Activated CD4-positive, alpha-beta T cell treated with anti-CD3 and anti-CD28 coated beads, Interleukin-2, Interleukin-4, amounts not matched to agents 100 ng/mL and 50 ng/mL, durations not matched to agents 16 hours and 8 hours (primary cell): ENCODE measurements at regions not wholly inside any gene's neighbourhood (a gene's known extent, or its start where the extent isn't known, plus 50 kb on each side); places are given as distances from the start of the nearest gene placed in this dataset.

ENCODE experiments used
- DNase-seq: peaks from one replicate; pipeline ENCODE4 v3.0.0-alpha.2; 2020; ENCODE audit warnings: low spot score

GRCh38 chr22:48254311-48254873, 1491.9 kb downstream of the TBC1D22A start:
- DNase-seq: no peak

- no peak for DNase-seq
Observed at GRCh38 chr22:48253573-48253972, 1491.1 kb downstream of the TBC1D22A start.

- DNase-seq: no peak
Observed at GRCh38 chr22:48253136-48253535, 1490.7 kb downstream of the TBC1D22A start.

GRCh38 chr22:48251629-48252028, 1489.2 kb downstream of the TBC1D22A start:
- no peak for DNase-seq

GRCh38 chr22:48250937-48251530, 1488.6 kb downstream of the TBC1D22A start:
- DNase-seq: no peak

- DNase-seq: no peak
Observed at GRCh38 chr22:48250286-48250895, 1487.9 kb downstream of the TBC1D22A start.

GRCh38 chr22:48249713-48250268, 1487.3 kb downstream of the TBC1D22A start:
- DNase-seq: no peak

- no peak for DNase-seq
Observed at GRCh38 chr22:48248901-48249455, 1486.5 kb downstream of the TBC1D22A start.

- DNase-seq: no peak
Observed at GRCh38 chr22:48247829-48248228, 1485.4 kb downstream of the TBC1D22A start.

- no peak for DNase-seq
Observed at GRCh38 chr22:48245196-48245485, 1482.7 kb downstream of the TBC1D22A start.

GRCh38 chr22:48244388-48245195, 1482.1 kb downstream of the TBC1D22A start:
- DNase-seq: no peak

- no peak for DNase-seq
Observed at GRCh38 chr22:48242461-48242864, 1480.0 kb downstream of the TBC1D22A start.

- no peak for DNase-seq
Observed at GRCh38 chr22:48241658-48242057, 1479.2 kb downstream of the TBC1D22A start.

GRCh38 chr22:48240935-48241230, 1478.4 kb downstream of the TBC1D22A start:
- no peak for DNase-seq

GRCh38 chr22:48240148-48240934, 1477.9 kb downstream of the TBC1D22A start:
- DNase-seq: no peak

- no peak for DNase-seq
Observed at GRCh38 chr22:48239461-48240147, 1477.2 kb downstream of the TBC1D22A start.

GRCh38 chr22:48238966-48239365, 1476.5 kb downstream of the TBC1D22A start:
- no peak for DNase-seq

GRCh38 chr22:48238284-48238915, 1476.0 kb downstream of the TBC1D22A start:
- no peak for DNase-seq

- no peak for DNase-seq
Observed at GRCh38 chr22:48237466-48238283, 1475.2 kb downstream of the TBC1D22A start.

GRCh38 chr22:48236261-48236660, 1473.8 kb downstream of the TBC1D22A start:
- no peak for DNase-seq
